ENCODE measurements at regions not wholly inside any gene's neighbourhood (a gene's known extent, or its start where the extent isn't known, plus 50 kb on each side); places are given as distances from the start of the nearest gene placed in this dataset.

DNA sequence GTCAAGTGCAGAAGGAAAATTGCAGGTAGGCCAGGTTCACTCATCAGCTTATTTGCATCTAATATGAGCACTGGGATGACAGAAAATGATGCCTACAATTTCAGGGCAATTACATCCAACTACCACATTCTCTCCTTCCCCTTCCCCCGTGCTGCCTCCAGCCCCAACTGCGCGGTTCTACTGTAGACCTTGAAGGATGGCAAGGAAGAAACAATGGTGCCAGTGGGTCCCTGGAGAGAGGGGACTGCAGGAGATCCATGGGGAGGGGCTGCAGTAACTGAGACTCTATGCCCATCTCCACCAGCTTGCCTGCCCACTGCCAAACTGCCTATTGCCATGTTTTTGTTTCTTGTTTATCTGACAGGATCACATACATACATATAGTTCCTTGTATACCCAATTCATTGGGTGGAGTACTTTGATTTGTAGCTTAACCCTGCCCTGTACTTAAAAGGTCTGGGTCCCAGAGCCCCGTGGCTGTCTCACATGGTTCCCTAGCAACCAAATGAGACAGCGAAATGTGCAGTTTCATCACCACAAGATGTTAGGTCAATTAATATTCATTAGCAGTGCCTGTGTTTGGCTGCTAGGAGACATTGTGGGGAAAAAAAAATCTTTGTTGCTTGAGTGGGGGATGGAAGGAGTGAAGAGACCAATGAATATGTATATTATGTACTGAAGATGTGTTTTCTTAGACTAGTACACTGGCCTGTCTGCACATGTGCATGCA lies 253.5 kb upstream of the PLET1 start:
- no peaks in the 10 kb centered on the region for H3K9me3 Mint-ChIP-seq
- DNase-seq (ENCODE audit: low spot score in 2 of 2, unreplicated experiment in 2 of 2) = no peak
- TF ChIP-seq, protein P1, sequence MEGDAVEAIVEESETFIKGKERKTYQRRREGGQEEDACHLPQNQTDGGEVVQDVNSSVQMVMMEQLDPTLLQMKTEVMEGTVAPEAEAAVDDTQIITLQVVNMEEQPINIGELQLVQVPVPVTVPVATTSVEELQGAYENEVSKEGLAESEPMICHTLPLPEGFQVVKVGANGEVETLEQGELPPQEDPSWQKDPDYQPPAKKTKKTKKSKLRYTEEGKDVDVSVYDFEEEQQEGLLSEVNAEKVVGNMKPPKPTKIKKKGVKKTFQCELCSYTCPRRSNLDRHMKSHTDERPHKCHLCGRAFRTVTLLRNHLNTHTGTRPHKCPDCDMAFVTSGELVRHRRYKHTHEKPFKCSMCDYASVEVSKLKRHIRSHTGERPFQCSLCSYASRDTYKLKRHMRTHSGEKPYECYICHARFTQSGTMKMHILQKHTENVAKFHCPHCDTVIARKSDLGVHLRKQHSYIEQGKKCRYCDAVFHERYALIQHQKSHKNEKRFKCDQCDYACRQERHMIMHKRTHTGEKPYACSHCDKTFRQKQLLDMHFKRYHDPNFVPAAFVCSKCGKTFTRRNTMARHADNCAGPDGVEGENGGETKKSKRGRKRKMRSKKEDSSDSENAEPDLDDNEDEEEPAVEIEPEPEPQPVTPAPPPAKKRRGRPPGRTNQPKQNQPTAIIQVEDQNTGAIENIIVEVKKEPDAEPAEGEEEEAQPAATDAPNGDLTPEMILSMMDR (IDR thresholded peaks at IDR 0.05; ENCODE audit: unreplicated experiment) = no peak
- no peaks in the 10 kb centered on the region for H3K36me3 Mint-ChIP-seq
- H3K27ac Mint-ChIP-seq = no peak overlapping the region
- peaks cover 30% of the 10 kb centered on the region for H3K27me3 Mint-ChIP-seq (ENCODE audit: low read depth)
- H3K4me1 Mint-ChIP-seq = peaks cover 9% of the 10 kb centered on the region
- H3K4me3 Mint-ChIP-seq = no peak overlapping the region

DNA sequence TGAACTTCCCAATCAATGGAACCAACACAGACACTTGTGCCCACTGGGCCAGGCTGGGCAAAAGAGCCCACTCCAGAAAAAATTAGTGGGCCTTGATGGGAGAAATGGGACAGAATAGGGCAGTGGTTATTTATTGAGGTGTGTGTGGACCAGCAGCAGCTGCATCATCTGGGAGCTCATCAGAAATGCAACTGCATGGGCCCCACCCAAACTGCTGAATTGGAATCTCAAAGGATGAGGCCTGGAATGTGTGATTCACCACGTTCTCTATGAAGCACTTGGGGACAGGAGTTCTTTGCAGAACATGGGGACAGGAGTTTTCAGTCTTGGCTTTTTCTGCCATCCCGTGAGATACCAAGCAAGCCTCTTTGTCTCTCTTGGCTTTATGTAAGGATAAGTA lies 255.6 kb upstream of the PLET1 start:
- H3K36me3 Mint-ChIP-seq = no peaks in the 10 kb centered on the region
- peaks cover 24% of the 10 kb centered on the region for H3K27me3 Mint-ChIP-seq (ENCODE audit: low read depth)
- H3K9me3 Mint-ChIP-seq = peaks cover under 1% of the 10 kb centered on the region
- H3K27ac Mint-ChIP-seq = no peak overlapping the region
- no peak for DNase-seq (ENCODE audit: low spot score in 2 of 2, unreplicated experiment in 2 of 2)
- H3K4me1 Mint-ChIP-seq = peaks cover 7% of the 10 kb centered on the region
- TF ChIP-seq, protein P1 (IDR thresholded peaks at IDR 0.05; ENCODE audit: unreplicated experiment) = no peak
- no peak overlapping the region for H3K4me3 Mint-ChIP-seq

DNA sequence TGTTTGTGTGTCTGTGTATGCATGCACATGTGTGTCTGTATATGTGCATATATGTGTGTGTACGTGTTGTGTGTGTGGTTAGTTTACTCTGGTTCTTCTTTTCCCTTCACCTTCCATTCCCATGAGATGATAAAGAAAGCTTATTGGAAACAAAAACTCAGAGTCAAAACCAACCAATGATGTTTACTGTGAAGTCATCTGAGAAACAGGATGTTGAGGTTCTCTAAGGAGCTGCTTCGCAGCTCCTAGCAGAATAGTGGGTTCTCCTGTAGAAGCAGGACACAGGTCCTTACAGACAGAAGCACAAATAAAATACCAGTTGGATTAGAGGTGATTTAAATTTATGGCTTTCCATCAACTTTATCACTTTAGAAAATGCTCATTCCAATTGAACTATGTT lies 256.1 kb upstream of the PLET1 start:
- Mint-ChIP-seq H3K9me3 (peaks cover 3% of the 10 kb centered on the region), H3K4me3 (no peak overlapping the region), H3K36me3 (no peaks in the 10 kb centered on the region), H3K4me1 (peaks cover 7% of the 10 kb centered on the region), H3K27me3 (ENCODE audit: low read depth) (peaks cover 23% of the 10 kb centered on the region), H3K27ac (no peak overlapping the region)
- no peak for DNase-seq (ENCODE audit: low spot score in 2 of 2, unreplicated experiment in 2 of 2)
- TF ChIP-seq, protein P1 (IDR thresholded peaks at IDR 0.05; ENCODE audit: unreplicated experiment) = no peak

DNA sequence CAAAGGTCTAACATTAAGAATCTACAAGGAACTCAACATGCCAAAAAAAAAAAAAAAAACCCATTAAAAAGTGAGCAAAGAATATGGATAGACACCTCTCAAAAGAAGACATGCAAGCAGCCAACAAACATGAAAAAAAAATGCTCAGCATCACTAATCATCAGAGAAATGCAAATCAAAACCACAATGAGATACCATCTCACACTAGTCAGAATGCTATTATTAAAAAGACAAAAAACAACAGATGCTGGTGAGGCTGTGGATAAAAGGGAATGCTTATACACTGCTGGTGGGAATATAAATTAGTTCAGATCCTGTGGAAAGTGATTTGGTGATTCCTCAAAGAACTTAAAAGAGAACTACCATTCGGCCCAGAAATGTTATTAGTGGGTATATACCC lies 257.7 kb upstream of the PLET1 start:
- DNase-seq (ENCODE audit: low spot score in 2 of 2, unreplicated experiment in 2 of 2) = no peak
- H3K9me3 Mint-ChIP-seq = peaks cover 3% of the 10 kb centered on the region
- H3K27ac Mint-ChIP-seq = no peak overlapping the region
- H3K4me1 Mint-ChIP-seq = peaks cover 13% of the 10 kb centered on the region
- H3K36me3 Mint-ChIP-seq = no peaks in the 10 kb centered on the region
- TF ChIP-seq, protein P1 (IDR thresholded peaks at IDR 0.05; ENCODE audit: unreplicated experiment) = no peak
- peaks cover 16% of the 10 kb centered on the region for H3K27me3 Mint-ChIP-seq (ENCODE audit: low read depth)
- H3K4me3 Mint-ChIP-seq = no peak overlapping the region

DNA sequence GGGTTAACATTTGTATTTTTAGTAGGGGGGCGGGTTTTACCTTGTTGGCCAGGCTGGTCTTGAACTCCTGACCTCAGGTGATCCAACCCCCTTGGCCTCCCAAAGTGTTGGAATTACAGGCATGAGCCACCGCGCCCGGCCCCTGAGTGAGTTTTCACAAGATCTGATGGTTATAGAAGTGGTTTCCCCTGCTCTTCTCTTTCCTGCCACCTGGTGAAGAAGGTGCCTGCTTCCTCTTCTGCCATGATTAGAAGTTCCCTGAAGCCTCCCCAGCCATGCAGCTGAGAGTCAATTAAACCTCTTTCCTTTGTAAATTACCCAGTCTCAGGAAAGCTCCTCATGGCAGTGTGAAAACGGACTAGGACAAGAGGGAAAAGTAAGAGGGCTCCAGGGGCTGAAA lies 259.1 kb upstream of the PLET1 start:
- no peak overlapping the region for H3K4me3 Mint-ChIP-seq
- DNase-seq (ENCODE audit: low spot score in 2 of 2, unreplicated experiment in 2 of 2) = no peak
- no peak overlapping the region for H3K27ac Mint-ChIP-seq
- H3K4me1 Mint-ChIP-seq = peaks cover 12% of the 10 kb centered on the region
- TF ChIP-seq, protein P1 (IDR thresholded peaks at IDR 0.05; ENCODE audit: unreplicated experiment) = no peak
- H3K36me3 Mint-ChIP-seq = no peaks in the 10 kb centered on the region
- H3K27me3 Mint-ChIP-seq (ENCODE audit: low read depth) = peaks cover 12% of the 10 kb centered on the region
- peaks cover 3% of the 10 kb centered on the region for H3K9me3 Mint-ChIP-seq

Measured in mesothelial cell of epicardium (in vitro differentiated cells).